Hepatocyte (in vitro differentiated cells): ENCODE measurements at regions not wholly inside any gene's neighbourhood (a gene's known extent, or its start where the extent isn't known, plus 50 kb on each side); places are given as distances from the start of the nearest gene placed in this dataset.

Source experiments
- EZH2 ChIP-seq: fragments of 200-600 bp; sonication (generic); IDR thresholded peaks from 2 replicates; pipeline ENCODE4 v1.6.1; 2016; ENCODE audit warnings: antibody characterized with exemption, mild to moderate bottlenecking, borderline replicate concordance
- TF ChIP-seq, protein P1 (sequence below): fragments of 200-600 bp; sonication (generic); IDR thresholded peaks from 2 replicates; pipeline ENCODE4 v1.5.1; 2016; ENCODE audit warnings: antibody characterized with exemption, mild to moderate bottlenecking; ENCODE audit not compliant: poor library complexity

DNA sequence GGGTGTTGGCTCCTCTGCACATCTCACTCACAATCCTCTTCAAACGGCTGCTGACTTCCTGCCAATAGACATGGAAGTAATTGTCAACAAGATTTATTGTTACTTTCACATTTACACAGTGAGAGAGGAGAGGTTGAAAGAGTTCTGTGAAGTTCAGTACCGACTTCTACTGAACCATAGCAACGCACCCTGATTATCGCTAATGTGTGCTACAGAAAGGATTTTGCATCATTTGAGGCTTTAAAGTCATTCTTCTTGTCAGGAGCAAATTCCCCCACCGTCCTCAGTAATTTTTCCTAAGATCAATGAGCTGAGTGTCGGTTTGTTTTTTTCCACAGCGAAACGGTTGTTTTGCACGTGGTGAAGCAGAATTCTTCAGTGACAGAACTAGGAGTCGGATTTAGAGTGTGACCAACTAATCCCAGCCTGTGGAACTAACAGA, 361.0 kb downstream of the ADGRL2 start:
- TF ChIP-seq, protein P1, sequence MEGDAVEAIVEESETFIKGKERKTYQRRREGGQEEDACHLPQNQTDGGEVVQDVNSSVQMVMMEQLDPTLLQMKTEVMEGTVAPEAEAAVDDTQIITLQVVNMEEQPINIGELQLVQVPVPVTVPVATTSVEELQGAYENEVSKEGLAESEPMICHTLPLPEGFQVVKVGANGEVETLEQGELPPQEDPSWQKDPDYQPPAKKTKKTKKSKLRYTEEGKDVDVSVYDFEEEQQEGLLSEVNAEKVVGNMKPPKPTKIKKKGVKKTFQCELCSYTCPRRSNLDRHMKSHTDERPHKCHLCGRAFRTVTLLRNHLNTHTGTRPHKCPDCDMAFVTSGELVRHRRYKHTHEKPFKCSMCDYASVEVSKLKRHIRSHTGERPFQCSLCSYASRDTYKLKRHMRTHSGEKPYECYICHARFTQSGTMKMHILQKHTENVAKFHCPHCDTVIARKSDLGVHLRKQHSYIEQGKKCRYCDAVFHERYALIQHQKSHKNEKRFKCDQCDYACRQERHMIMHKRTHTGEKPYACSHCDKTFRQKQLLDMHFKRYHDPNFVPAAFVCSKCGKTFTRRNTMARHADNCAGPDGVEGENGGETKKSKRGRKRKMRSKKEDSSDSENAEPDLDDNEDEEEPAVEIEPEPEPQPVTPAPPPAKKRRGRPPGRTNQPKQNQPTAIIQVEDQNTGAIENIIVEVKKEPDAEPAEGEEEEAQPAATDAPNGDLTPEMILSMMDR, result no peak
- no peak for TF ChIP-seq EZH2
